T-helper 1 cell treated with Interleukin-12 subunit alpha and Interleukin-12 subunit beta and Interleukin-4 antibody, amounts not matched to agents 30 ng/mL and 1 ng/mL, for 36 hours (primary cell): ENCODE measurements at regions not wholly inside any gene's neighbourhood (a gene's known extent, or its start where the extent isn't known, plus 50 kb on each side); places are given as distances from the start of the nearest gene placed in this dataset.
"Not testable (repeated sequence)": the region's sequence is repeated elsewhere in the genome, so short reads cannot be mapped to it uniquely, and the experiment has no call there.

Source experiments
- intact Hi-C: fragments of 100-400 bp; cut with micrococcal nuclease; formaldehyde crosslinking; loops from one replicate; pipeline ENCODE4 v1.15.1; 2024

DNA sequence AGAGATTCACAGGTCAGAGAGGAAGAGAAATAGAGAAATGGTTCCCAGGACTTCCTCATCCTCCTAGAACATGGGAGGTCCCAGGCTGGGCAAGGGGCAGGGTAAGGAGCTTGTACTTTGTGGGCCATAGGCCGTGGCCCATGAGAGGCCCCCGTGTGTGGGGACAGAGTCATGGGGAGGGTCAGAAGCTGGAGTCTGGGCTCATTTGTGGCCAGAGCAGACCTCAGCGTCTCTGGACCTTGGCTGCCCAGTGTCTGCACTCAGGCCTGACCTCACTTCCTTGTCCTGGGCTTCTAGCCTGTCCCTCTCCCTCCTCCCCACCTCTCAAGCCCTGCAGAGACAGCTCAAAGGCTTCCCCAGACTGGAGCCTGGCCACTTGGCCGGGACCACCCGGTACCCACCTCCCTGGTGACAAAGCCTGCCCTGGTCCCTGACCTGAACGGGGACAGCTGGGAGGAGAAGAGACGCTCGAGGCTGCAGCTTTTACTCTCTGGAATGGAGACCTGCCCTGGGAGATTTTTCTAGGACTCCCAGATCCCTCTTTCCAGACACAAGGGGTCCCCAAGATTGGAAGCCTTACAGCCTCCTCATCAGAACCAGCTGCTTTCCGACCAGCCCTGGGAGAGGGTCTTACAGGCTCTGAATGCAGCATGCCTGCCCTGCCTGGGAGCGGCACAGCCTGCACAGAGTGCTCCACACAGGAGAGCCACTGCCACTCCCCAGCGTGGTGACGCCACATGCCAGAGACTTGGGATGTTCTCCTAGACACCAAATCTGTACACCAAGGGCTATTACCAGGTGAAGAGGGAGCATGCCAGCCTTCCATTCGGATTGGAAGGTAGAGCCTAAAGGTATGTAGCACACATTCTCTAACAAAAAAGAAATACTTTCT lies 569.0 kb upstream of the B3GAT1 start:
- intact Hi-C loops: no loop called here

DNA sequence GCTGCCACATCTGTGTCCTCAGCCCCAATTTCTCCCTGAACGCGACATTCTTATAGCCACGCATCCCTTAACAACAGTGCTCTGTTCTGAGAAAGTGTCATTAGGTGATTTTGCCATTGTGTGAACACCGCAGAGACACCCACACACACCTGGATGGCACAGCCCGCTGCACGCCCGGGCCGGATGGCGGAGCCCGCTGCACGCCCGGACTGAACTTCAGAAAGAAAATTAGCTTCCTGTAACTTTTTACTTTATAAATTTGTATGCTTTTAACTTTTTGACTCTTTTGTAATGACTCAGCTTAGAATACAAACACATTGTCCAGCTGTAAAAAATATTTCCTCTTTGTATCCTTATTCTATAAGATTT lies 567.0 kb upstream of the B3GAT1 start:
- intact Hi-C loops: not testable (repeated sequence)

DNA sequence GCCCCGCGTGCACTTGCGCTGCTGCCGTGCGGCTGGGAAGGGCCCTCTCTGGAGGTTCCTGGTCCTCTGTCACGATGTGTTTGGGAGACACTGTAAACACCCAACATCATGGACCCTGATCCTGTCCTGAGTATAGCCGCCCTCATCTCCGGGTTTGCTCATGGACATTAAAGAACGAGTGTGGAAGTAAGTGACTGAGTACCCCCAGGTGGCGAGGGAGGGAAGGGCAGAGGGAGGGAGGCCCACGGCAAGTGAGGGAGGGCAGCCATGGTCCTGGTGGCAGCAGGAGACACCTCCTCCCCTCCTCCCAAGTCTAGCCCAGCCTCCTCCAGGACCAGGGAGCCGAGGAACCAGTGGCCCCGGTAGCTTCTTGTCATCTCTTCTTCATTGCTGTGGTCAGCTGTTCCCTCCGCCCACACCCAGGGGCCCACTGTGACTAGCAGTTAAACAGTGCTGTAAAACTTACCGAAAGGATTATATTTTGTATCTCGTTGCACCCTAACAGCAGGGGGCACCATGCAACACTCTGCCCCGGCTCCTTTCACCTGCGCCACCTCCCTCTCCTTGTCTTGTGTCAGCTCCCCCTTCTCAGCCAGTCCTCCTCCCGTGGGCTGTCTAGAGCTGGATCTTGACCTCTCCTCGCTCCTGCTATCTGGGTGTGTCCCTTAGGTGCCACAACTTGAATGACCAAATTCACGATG lies 566.5 kb upstream of the B3GAT1 start:
- intact Hi-C loops: no loop called here

DNA sequence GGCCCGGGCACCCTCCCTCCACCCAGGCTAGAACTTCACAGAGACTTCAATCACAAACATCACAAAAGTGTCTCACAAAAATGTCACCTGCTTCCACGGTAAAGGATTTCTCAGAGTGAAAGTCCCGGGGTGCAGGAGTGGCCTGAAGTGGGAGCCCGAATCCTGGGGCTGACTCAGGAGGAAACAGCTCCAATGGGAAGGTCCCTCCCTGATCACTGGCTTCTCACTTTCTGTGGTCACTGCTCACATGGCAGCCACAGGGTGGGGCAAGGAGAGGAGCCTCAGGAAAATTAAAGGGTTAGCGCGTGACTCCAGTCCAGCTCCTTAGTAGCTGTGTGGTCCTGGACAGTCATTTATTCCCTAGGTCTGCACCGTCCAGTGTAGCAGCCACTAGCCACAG lies 564.5 kb upstream of the B3GAT1 start:
- intact Hi-C loops: no loop called here

DNA sequence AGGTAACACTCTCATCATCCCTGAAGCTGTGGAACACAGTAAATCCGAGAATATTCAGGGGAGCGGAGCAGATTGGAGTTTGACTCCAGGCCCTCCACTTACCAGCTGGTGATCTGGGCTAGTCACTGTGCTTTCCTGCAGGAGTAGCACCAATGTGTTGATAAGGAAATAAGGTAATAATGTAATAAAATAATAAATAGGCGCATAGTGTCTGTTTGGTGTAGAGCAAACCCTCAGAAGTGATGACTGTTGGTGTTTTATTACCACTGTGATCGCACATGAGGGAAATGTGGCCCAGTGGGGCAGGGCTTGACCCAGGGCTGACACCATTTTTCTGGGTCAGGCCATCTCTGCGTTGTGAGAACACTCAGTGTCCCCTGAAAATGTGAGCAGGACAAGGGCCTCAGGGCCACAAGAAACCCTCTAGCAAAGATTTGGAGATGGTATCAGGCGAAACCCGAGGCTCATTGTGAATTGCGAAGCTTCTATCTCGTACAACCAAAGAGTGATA lies 563.9 kb upstream of the B3GAT1 start:
- intact Hi-C loops: no loop called here

DNA sequence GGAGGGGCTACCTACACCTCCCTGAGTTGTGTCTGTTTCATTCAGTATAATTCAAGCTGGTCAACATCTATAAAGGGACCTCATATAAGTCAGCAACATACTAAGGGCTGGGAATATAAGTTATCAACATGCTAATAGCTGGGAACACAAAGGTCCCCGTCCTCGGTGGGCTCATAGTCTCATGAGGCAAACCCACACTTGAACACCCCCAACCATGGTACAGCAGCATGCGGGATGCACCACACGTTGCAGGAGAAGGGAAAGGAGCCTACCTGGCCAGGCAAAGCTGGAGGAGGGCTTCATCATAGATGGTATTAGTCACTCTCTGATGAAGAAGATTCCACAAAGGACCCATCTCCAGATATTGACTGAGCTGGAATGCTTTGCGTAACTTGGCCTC lies 561.8 kb upstream of the B3GAT1 start:
- intact Hi-C loops: no loop called here

DNA sequence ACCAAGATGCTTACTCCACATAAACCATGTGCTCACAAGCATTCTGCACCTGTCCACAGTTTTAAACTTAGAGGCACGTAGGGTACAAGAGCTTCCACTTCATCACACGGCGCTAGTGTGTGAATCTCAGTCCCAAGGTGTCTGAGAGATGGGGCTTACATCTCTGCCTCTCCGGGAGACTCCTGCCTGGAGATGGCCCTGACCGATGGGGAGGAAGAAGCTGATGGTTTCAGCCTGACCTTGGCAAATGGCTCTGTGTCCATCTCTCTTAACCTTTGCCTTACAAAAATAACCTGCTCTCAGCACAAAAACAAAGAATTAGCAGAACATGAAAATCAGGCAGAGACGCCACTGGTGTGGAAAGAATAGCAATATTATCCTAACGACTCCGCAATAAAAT lies 559.3 kb upstream of the B3GAT1 start:
- intact Hi-C loops: no loop called here

DNA sequence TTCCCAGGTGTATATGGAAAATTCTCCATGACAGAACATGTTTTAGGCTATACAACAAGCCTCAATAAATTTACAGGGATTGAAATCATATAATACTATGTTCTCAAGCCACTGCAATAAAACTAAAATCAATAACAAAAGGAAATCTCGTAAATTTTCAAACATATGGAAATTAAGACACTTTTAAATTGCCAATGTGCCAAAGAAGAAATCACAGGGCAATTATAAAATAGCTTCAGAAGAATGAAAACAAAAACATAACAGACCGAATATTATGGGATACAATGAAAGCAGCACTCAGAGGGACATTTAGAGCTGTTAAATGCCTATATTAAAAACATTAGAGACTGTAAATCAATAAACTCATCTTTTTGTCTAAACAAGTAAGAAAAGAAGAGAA lies 555.7 kb upstream of the B3GAT1 start:
- intact Hi-C loops: no loop called here

DNA sequence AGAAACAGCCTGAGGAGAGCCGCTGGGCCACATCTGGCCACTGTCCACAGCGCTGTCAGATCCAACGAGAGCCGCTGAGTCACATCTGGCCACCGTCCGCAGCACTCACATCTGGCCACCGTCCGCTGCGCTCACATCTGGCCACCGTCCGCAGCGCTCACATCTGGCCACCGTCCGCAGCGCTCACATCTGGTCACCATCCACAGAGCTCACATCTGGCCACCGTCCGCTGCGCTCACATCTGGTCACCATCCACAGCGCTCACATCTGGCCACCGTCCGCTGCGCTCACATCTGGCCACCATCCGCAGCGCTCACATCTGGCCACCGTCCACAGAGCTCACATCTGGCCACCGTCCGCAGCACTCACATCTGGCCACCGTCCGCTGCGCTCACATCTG lies 549.3 kb upstream of the B3GAT1 start:
- intact Hi-C loops: not testable (repeated sequence)

DNA sequence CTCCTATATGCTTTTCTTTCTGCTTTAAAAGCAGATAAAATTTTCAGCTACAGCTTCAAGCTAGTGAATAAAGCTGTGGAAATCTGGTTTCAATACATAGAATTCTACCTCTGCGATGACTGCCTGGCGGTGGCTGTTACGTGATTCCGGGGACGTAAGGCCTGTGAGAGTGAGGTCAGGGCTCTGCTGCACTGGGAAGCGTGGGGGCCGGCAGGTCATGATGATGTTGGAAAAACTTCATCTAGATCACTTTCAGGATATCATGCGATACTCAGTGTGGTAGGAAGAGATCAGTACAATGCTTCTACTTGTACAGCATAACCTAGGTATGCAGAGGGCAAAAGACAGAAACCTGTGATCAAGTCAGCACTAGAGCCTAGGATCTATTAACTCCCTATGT lies 546.8 kb upstream of the B3GAT1 start:
- intact Hi-C loops: no loop called here

DNA sequence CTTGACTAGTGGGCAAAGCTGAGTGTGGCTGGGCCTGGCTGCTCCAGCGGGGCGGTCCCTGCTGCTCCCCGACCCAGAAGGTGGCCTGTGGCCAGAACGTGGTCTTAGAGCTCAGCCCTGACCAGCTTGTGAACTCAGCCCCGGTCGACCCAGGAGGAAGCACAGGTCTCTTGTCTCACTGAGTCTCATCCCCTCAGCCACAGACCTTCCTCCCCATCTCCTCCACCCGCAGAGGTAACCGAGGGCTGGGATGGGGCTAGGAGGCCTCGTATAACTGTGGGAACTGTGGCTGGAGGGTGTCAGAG lies 546.2 kb upstream of the B3GAT1 start:
- intact Hi-C loops: no loop called here

DNA sequence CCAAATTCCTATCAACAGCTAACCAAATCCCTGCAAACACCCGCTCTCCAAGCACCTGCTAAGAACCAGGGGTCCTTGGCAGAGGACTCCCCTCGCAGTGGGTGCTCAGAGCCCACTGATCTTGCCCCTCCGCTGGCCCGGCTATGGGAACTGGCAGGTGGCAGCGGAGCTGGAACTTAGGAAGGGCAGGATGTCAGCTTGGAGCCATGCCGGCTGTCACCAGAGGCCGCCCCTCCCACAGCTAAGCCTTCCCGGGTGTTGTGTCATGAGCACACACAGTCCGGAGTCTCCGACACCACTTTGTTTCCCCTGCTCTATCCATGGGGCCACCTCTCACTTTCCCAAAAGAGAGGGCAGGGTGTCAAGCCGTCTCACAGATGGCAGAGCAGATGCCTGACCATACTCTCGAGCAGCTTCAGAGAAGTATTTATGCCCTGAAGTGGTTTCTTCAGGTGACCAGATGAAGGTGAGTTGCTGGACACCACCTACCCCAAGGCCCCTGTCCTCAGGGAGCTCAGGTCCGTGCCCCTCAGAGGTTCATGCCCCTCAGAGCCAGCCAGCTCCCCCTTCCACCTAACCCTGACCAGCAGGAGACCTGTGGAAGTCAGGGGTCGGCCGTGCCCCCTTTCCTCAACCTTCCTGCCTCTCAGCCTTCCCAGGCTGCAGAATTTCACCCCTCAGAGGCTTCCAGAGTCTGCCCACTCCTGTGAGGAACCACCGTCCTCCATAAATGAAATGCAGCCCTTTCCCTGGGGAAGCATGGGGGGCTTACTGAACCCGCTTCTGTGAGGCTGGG lies 545.7 kb upstream of the B3GAT1 start:
- intact Hi-C loops: no loop called here

DNA sequence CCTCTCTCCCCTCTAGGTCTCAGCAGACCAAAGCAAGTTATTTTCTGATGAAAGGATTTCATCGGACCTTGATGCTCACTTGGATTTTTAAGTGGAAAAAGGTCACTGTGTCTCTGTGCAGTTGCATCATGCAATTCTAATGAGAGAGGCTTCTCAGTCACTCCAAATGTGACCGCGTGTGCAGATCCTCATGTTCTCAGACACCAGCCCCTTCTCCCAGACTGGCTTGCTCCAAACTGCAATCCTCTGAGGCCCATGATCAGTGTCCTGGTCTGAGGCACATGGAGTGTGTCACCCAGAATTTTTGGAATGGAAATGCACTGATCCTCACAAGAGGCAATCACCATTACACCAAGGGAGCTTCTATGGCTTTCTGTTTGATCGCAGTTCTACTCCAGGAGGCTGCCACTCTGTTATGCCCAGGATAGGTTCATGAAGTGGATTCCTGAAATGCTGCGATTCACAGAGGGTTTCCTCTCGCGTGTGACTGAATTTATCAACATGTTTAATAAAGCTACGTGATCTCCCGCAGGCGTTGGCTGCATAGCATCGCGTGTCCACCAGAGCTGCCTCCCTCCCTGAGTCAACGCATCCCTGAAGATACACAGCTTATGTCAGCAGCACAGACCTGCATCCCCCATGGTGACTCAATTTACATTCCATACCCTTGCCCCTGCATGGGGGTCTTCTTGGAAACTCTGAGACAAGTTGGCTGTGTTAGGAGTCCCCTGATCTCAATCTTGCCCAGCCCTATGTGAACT lies 544.6 kb upstream of the B3GAT1 start:
- intact Hi-C loops: no loop called here

DNA sequence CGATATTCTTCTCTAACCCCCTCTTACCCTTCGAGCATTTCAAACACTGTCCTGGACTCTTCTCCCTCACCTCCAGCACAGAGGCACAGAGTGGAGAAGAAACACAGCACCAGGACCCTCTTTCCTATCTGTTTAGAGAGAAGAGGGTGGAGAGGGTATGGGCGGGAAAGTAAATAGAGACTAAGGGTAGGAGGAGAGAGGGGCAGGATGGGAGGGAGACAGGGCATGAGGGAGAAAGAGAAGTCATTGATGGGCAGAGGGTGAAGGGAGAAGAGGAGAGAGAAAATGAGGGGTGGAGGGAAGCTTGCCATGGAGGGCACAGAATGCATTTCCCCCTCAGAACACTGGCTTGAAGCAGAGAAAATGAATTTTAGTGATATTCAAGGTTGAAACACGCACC lies 543.9 kb upstream of the B3GAT1 start:
- intact Hi-C loops: not testable (repeated sequence)

DNA sequence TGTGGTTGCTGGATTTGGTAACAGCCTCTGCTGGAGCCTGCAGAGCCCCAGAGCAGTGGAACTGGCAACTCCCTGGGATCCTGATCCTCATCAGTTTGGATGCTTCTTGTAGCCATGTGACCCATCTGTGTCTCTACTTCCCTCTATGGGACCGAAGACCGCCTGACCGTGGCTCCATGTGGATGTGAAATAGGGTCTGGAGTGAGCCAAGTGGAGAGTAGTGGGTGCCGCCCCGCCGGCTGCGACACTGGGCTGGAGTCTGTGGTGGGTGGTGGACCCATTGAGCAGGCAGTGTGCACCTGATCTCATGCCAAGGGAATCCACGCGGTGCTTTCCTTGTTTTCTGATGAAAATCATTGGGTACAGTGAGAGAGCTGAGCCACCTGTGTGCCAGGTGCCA lies 543.2 kb upstream of the B3GAT1 start:
- intact Hi-C loops: no loop called here

DNA sequence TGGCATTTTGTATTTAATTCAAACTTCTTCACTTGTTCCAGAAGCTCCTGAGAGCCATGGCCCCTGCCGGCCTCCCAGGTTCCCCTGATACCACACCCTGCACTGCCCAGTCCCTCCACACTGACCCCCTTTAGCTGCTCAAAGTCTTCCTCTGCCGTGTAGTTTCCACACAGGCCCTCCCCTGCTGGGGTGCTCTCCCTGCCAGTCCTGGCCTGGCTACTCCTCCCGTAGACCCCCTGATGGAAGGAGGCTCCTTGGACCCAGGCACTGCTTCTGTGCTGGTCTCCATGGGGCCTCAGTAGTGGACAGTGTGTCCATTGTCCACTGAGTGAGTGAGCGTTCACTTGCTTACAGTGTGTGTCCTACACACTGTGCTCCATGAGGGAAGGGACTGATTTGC lies 542.4 kb upstream of the B3GAT1 start:
- intact Hi-C loops: not testable (repeated sequence)

DNA sequence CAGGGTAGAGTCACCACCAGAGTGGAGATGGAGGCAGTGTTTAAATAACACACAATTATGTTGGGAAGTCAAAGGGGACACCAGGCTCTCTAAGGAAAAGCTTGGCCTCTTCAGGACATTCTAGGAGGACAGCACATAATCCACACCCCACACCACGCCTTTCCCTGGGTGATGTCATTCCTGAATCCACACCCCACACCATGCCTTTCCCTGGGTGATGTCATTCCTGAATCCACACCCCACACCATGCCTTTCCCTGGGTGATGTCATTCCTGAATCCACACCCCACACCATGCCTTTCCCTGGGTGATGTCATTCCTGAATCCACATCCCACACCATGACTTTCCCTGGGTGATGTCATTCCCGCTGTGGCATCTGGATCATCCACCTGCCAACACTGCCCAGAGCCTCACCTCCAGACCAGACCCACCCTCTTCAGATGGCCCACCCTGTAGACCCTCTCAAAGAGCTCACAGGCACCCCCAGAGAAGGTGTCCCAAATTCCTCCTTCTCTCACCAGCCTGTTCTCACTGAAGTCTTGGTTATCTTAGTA lies 541.5 kb upstream of the B3GAT1 start:
- intact Hi-C loops: not testable (repeated sequence)

DNA sequence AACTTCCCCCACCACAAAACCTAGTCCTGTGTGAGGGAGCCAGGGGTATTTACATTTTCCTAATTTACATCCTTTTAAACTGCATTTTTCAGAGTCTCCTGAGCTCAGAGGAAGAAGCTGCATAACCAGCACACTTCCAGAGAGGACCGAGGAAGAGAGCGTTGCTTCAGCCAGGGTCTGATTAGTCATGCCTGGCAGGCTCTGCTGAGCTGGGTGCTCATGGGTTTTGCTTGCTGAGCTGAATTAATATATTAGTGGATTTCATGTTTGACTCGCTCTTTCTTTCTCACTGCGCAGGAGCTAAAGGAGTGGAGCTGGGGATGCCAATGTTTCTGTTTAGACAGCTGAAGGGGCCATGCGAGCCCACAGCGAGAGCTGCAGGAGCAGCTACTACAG lies 539.3 kb upstream of the B3GAT1 start:
- intact Hi-C loops: no loop called here

DNA sequence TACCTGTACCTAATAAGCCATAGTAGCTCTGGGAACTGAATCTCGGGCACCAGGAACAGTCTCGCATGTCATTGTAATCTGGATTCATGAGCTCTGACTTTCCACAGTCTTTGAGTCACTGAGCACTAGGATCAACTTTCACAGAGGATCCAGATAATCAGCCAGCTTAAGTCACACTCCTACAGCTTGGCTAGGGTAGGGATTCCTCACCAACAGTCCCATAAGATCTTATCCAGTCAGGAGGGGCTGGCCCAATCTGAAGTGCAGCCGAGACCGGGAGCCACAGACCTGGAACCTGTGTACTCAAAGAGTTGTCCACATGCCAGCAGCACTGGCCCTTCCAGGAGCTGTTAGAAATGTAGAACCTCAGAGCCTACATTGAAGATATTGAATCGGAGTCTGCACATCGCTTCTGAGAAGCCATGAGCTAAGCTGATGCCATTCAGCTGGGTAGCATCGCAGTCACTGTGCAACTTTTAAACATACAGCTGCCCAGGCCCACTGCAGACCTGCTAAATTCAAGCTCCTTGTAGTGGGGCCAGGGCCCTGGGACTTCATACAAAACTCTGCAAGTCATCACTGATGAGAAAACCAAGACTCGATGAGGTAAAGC lies 538.8 kb upstream of the B3GAT1 start:
- intact Hi-C loops: no loop called here
